HG02610 (cell line): ENCODE measurements at regions not wholly inside any gene's neighbourhood (a gene's known extent, or its start where the extent isn't known, plus 50 kb on each side); places are given as distances from the start of the nearest gene placed in this dataset.
"Not testable (repeated sequence)": the region's sequence is repeated elsewhere in the genome, so short reads cannot be mapped to it uniquely, and the experiment has no call there.

Experiments
- ATAC-seq: cut with Tn5 transposase; IDR thresholded peaks from one replicate; pipeline ENCODE4 v1.9.1; 2021; ENCODE audit warnings: mild to moderate bottlenecking, moderate library complexity; ENCODE audit not compliant: unreplicated experiment

DNA sequence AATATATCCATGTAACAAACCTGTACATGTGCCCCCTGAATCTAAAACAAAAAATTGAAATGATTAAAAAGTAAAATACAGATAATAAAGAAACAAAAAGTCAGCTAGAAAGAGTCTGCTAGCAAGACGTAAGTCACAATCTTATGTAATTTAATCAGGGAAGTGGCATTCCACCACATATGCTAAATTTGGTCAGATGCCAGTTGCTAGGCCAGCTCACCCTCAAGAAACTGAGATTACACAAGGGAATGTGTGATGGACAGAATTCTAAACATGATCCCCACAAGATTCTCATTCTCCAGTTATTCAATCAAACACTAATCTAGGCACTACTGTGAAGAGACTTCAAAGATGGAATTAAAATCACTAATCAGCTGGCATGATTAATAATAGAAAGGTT, 689.3 kb downstream of the CENPC start:
- no peak for ATAC-seq

DNA sequence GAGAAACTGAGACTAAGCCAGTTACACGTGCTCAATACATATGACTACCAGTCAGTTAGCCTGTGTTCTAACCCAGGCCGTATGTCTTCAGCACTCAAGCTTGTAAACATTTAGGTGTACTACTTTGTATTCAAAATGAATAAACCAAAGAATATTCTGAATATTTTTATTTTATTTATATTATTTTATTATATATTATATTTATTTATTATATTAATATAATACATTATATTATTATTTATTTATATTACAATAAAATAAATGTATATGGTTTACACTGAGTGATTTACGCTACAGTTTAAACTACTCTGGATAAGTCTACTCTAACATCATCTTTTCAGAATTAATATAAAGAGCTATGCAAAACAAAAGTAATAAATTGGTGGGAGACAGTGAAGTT, 691.5 kb downstream of the CENPC start:
- no peak for ATAC-seq

DNA sequence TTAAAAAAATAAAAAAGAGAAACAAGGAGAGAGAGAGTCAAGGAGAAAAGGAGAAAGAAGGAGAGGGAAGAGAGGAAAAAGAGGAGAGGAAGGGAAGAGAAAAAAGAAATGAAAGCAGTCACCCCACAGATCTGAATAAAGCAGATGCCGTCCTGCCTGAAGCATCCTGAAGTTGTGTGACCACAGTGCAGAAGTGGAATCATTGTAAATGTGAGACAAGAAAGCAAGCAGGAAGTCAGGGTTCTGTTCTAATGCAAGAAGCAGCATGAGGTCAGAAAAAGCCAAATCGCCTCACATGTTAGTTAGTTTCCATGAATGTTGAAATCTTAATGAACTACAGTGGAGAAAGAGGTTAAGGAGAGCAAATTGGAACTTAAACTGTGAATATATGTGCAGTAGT, 692.5 kb downstream of the CENPC start:
- ATAC-seq = no peak

DNA sequence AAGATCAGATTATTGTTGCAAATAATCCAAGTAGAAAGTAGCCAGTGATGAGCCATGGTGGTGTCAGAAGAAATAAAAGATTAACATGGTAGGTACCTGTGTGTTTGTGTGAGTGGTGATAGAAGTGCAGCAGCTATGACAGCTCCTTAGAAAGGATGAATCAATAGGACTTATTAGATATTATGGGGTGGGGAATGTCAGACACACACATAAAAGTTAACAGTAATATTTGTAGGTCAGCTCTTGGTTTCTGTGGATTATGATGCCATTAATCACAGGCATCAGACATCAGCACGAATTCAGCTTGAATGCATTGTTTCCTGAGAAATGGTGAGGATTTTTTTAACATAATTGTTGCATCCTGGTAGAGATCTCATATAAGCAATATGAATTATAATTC, 695.7 kb downstream of the CENPC start:
- ATAC-seq = no peak

DNA sequence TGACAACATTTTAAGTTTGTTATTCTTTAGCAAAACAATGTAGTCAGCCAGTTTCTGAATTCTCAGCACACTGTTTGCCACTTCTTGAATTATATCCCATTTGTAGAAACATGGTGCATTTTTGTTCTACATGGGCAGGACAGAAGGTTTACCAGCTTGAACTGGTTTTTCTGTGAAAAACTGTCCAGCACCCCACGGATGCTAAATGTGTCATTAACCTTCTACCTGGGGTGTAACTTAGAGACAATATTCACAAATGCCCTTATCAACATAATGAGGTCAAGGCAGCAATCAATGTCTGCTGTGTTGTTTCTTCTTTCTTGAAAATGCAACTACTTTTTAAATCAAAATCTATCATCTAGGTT, 702.6 kb downstream of the CENPC start:
- ATAC-seq = no peak

DNA sequence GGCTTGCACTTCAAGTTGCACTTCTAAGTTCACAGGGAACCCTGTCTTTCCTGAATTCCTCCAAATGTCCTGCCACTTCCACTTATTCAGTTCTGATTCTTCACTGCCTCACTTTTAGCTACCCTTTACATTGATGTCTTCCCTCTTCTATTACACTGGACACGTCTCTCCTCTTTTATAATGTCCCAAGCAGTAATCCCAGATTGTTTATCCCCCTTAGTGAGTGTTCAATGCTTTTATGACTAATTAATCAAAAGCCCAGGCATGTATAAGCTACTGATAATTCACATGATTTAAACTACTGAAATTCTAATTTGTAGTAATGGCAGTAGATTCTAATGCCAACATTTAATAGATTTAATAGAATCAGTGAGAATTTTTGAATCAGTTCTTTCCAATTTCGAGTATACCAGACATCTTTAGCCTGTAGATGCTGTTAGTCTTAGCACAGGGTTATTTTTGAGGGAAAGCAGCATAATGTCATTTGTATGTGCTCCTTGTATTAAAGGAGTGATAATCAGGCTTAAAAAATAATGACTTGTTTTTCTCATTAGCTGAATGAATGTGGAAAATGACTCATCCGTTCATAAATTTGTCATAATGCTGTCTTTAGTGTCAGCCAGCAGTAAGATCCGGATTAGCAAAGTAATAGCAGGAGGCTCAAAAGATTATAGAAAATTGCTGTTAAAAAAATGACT, 703.1 kb downstream of the CENPC start:
- no peak for ATAC-seq

DNA sequence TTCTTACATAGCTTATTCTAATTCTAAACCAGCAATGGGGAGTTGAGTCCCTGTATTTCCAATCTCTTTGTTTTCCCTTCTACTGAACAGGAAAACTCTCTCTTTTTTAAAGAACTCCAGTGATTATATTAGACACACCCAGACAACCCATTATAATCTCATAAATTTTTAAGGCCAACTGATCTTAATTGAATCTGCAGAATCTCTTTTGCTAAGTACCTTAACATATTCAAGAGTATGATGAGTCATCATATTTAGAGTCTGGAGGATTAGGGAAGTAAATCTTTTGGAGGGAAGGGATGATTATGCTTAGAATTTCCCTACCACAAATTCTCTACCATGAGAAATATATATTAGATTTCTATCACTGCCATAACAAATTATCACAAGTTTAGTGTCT, 705.1 kb downstream of the CENPC start:
- no peak for ATAC-seq

DNA sequence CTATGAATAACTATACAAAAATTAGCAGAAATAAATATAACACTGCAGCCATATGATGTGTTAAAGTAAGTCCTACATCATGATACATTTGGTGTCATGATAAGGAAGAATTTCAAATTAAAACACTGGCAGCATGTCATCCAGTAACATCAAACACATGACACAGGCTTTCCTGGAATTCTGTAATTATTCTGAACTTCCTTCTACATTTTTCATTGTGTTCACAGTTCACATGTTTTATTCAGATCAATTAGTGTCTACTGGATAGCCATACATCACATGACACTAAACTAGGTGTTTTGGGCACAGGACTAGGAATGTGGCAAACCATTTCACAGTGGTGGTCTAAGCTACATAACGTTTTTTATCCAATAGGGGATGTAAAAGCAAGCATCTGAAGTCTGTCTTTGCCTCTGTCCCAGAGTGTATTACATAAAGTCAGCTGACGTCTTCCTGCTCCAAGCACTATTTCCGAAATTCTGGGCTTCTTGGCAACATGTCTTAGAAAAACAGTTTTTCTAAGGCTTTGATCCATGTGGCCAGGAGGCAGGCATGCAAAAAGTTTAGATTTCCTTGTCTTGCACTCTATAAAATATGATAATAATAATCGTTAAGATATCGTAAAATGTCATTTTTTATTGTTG, 707.9 kb downstream of the CENPC start:
- ATAC-seq = no peak

DNA sequence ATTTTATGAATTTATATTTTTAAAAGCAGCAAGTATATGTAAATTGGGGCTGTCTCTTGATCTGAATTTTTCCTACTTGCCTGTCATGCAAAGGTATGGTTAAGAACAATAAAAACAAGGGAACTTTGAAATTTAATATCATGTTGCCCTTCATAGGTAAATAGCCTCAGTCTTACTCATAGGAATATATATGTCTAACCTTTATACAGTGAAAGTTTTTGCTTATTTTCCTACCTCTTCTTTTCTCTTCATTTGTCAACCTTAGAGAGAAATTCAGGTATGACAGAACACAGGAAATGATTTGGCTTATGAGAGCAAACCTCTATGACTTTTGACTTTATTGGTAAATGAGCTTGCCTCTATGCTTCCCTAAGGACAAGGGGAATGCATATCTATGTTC, 716.0 kb downstream of the CENPC start:
- ATAC-seq = no peak

DNA sequence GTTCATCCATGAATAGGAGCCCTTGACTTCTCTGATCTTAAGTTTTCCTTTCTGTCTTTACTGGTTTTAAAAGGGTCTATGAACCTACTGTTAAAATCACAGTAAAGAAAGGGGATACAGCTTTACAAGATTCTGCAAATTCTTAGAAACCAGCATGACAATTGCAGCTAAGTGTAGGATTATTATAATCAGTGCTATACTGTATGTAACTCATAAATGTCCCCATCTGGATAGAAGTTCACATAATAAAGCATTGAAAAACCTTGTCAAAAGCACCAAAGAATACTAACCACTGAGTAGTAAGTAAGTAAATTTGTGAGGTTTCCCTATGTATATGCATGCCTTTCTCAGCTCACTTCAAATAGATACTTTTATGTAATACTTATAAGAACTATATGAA, 724.6 kb downstream of the CENPC start:
- ATAC-seq = no peak

DNA sequence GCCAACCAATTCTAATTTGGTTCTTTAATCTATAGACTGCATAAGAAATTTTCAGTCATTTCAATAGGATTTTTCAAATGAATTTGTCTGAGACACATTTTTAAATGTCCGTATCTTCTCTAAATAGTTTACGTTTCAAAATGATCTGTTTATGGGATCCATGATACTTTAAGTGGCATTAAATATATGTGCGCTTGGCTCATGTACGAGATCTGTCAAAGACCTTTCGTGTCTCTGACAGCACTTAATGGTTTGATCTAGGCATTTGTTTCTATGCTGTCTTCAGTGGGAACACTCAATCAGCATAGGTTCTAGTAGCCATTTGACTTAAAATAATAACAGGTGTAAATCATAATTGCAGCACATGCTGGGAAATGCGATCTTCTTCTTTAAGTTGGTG, 731.0 kb downstream of the CENPC start:
- no peak for ATAC-seq

DNA sequence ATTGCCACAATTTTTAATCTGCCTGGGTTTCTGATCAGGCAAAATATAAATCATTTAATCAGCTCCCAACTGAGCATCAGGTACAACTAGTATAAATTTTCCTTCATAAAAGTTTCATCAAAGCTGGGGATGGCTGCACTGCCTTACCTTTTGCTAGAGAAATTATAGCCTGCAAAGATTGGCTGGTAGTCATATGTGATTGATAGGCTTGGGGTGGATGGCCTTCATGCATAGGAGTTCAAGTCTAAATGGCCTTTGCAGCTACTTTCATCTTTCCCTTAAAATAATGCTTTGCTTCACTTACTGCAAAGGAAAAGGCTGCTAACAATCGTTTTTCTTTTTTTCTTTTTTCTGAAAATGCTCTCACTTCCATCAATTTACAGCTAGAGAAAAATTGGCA, 739.7 kb downstream of the CENPC start:
- ATAC-seq = no peak

DNA sequence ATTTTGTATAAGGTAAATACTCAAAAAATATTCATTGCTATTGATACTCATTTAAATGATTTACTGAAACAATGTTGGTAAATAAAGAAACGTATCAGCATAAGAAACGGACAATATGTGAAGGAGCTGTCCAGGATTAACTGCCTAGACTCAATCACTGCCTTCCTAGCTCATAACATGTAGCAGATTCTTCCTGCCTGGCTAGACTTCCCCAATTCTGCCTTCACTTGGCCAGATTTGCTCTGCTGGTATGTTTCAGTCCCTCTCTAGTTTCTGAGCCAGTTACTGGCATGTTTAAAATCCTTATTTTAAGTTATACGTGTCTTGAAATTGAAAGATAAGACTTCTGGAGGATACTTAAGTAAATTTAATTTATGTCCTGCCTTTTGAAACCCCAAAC, 740.3 kb downstream of the CENPC start:
- no peak for ATAC-seq

DNA sequence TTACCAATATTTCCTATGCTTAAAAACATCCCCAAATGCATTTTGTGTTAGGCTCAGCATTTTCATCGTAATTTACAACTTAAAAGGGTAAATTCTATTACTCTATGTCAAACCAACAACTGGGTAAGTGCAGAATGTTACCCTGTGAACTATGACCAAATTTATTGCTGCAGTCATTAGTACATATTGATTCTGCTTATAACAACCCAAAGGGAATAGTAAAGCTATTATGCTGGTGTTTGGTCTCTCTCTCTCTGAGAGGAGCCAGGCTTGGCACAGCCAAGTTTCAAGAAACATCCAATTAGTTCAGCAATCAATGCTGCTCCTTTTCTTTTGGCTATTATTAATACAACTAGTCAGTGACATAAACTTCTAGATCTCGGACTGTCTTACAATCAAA, 747.7 kb downstream of the CENPC start:
- ATAC-seq = no peak

DNA sequence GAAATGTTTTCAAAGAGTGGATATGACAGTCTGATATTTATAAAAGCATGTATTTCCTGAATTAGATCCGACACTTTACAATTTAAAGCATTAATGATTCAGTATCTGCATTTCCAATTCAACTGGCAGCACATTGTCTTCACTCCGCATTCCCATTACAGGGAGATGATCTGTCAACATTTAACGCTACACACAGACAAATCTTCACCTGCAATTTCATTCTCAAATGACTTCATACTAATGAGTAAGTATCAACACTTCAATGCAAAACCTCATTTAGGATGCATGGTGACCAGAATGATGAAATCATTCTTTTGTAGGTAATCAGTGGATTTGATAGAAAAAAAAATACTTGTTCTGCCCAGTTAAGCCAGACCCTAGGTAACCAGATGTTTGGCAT, 749.6 kb downstream of the CENPC start:
- ATAC-seq = no peak

DNA sequence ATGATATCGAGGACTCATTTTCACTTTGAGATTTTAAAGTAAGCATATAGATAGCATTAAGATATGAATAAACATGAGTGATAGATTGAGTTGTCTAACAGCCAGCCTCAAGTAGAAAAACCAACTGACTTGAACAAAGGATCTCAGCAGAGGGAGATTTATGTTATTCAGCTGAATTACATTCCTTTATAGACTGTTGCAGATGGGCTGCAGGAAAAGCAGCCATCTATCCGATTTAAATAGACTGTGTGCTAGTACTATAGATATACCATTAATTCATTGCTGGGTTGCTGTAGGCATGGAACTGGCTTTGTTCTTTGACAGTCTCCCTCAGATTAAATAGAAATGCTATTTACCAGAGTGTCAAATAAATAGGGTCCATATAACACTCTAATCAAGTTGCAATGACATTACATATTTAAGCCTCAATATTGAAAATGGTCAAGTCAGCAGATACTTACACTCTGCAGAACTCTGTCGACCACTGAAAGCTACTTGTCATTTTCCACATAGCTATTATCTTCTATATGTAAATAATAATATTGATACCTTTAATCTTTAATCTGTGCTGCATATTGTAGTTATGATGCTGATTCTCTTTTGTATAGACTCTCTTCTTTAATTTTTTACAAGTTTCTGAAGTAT, 750.8 kb downstream of the CENPC start:
- no peak for ATAC-seq

DNA sequence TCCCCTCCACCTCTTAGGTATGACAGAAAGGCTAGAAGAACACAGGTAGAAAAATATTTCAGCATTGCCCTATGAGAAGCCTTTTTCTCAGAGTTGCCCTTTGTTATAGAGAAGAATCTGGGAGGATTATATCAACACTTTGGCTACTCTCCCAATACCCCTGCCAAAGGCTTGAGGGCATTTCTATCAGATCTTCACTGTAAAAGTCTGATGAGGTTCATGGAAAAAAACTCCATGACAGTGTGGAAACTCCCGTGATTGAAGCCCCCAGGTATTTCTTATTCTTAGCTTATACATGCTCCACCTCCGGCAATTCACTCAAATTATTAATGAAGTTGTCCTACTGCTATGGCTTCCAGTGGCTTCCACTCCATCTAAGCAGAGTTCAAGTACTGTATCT, 753.6 kb downstream of the CENPC start:
- ATAC-seq = no peak

DNA sequence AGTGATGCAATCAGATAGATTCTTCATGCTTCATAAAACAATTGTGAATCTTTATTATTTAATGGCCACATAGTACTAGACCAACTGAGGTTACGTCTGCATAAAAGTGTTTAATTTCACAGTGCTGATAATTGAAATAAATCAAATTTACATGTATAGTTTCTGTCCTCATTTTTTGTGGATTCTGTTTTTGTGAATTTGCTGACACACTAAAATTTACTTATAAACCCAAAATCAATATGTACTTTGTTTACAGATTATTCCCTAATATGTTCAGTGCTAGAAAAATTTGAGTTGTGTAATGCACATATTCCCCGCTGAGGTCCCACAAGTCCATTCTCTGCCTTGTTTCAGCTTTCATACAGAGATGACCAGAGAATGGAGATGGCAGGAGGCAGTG, 759.8 kb downstream of the CENPC start:
- ATAC-seq = no peak

DNA sequence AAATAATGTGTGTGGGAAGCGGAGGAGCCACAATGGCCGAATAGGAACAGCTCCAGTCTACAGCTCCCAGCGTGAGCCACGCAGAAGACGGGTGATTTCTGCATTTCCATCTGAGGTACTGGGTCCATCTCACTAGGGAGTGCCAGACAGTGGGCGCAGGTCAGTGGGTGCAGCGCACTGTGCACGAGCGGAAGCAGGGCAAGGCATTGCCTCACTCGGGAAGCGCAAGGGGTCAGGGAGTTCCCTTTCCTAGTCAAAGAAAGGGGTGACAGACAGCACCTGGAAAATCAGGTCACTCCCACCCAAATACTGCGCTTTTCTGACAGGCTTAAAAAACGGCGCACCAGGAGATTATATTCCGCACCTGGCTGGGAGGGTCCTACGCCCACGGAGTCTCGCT, 762.6 kb downstream of the CENPC start:
- ATAC-seq = not testable (repeated sequence)

DNA sequence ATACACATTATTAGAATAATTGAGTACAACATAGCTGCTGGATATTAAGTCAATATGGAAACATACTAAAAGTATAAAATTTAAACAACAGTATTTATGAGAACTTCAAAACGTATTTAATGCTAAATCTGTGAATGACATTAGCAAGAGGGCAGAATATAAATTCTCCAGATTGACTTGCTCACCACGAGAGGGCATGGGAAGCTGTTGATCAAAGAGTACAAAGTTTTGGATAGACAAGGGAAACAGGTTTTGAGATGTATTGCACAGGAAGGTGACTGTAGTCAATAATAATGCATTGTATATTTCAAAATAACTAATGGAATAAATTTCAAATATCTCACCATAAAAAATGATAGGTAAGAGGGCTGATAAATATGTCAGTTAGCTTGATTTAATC, 768.2 kb downstream of the CENPC start:
- ATAC-seq = no peak

DNA sequence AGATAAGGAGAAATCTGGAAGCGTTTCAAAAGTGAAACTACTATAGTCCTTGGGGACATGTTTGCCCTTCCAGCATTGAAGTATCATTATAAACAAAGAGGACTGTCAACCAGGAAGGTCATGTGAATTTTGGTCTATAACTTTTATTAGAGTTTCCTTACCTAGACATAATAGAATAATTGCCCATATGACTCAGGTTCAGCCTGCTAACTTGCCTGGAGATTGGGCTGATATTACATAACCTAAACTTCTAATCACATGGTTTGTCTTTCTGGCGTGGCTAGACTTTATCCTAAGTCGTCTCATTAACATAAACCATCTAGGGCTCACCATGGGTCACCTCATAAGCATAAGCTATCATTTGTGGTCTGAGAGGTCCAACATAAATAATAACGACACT, 775.9 kb downstream of the CENPC start:
- no peak for ATAC-seq

DNA sequence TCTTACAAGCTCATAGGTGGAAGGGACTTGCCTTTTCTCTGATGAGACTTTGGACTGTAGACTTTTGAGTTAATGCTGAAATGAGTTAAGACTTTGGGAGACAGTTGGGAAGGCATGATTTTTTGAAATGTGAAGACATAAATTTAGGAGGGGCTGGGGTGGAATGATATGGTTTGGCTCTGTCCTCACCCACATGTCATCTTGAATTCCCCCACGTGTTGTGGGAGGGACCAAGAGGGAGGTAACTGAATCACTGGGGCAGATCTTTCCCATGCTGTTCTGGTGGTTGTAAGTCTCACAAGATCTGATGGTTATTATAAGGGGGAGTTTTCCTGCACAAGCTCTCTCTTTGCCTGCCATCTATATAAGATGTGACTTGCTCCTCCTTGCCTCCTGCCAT, 777.9 kb downstream of the CENPC start:
- no peak for ATAC-seq

DNA sequence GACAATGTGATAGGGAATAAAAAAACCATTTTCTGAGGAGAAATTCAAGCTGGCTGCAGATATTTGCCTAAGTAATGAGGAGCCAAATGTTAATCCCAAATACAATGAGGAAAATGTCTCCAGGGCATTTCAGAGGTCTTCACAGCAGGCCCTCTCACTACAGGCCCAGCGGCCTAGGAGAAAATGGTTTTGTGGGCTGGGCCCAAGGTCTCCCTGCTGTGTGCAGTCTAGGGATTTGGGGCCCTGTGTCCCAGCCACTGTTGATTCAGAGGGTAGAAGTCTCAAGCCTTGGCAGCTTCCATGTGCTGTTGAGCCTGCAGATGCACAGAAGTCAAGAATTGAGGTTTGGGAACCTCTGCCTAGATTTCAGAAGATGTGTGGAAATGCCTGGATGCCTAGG, 778.7 kb downstream of the CENPC start:
- ATAC-seq = no peak
